GM04504 (cell line): ENCODE measurements at regions not wholly inside any gene's neighbourhood (a gene's known extent, or its start where the extent isn't known, plus 50 kb on each side); places are given as distances from the start of the nearest gene placed in this dataset.
"Not testable (repeated sequence)": the region's sequence is repeated elsewhere in the genome, so short reads cannot be mapped to it uniquely, and the experiment has no call there.

Experiments used
- DNase-seq: peaks from one replicate; pipeline ENCODE4 v3.0.0-alpha.2; 2012; ENCODE audit warnings: low read depth

GRCh38 chr11:122604621-122605020 is 50.9 kb upstream of the UBASH3B start:
- DNase-seq: no peak

GRCh38 chr11:122601141-122602125 is 54.1 kb upstream of the UBASH3B start:
- peak; percentile 74 for DNase-seq

GRCh38 chr11:122600290-122600689 is 55.2 kb upstream of the UBASH3B start:
- DNase-seq: no peak

GRCh38 chr11:122599434-122599833 is 56.1 kb upstream of the UBASH3B start:
- DNase-seq: no peak

- DNase-seq: no peak
Observed at GRCh38 chr11:122598971-122599370, 56.6 kb upstream of the UBASH3B start.

- no peak for DNase-seq
Observed at GRCh38 chr11:122597511-122597910, 58.0 kb upstream of the UBASH3B start.

- no peak for DNase-seq
Observed at GRCh38 chr11:122594986-122595645, 60.4 kb upstream of the UBASH3B start.

GRCh38 chr11:122593473-122594420 is 61.8 kb upstream of the UBASH3B start:
- DNase-seq: no peak

GRCh38 chr11:122592641-122593040 is 62.9 kb upstream of the UBASH3B start:
- DNase-seq: no peak

GRCh38 chr11:122584670-122585069 is 70.9 kb upstream of the UBASH3B start:
- DNase-seq: no peak

GRCh38 chr11:122580071-122580470 is 75.5 kb upstream of the UBASH3B start:
- not testable (repeated sequence) for DNase-seq

GRCh38 chr11:122578171-122578825 is 77.2 kb upstream of the UBASH3B start:
- no peak for DNase-seq

- DNase-seq: no peak
Observed at GRCh38 chr11:122572592-122572991, 82.9 kb upstream of the UBASH3B start.

- no peak for DNase-seq
Observed at GRCh38 chr11:122563761-122564160, 91.8 kb upstream of the UBASH3B start.

GRCh38 chr11:122559734-122560382 is 95.7 kb upstream of the UBASH3B start:
- no peak for DNase-seq

GRCh38 chr11:122559218-122559617 is 96.3 kb upstream of the UBASH3B start:
- DNase-seq: not testable (repeated sequence)

GRCh38 chr11:122557163-122557562 is 98.4 kb upstream of the UBASH3B start:
- not testable (repeated sequence) for DNase-seq

- no peak for DNase-seq
Observed at GRCh38 chr11:122556605-122557004, 98.9 kb upstream of the UBASH3B start.

GRCh38 chr11:122538060-122538459 is 117.5 kb upstream of the UBASH3B start:
- DNase-seq: no peak

GRCh38 chr11:122524898-122525297 is 130.6 kb upstream of the UBASH3B start:
- DNase-seq: no peak
